ENCODE measurements at regions not wholly inside any gene's neighbourhood (a gene's known extent, or its start where the extent isn't known, plus 50 kb on each side); places are given as distances from the start of the nearest gene placed in this dataset.

DNA sequence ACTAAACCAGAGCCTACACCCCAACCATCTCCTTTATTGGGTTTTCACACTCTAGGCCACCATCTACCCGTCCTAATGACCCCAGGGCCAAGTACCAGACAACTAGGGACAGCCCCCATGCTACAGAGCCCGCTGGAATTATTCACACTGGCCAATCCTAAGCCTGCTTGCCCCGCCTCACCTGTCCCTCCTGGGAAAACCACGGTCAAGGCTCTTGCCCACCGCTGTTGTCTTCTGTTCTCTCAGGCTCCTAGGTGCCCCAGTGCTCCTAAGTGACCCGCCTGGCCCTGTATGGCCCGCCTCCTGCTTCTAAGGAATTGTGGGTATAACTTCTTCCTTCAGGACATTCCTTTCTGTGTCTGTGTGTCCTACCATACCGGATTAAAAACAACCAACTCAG, 453.4 kb downstream of the CD83 start:
- Histone ChIP-seq H3K4me3 (ENCODE audit: low read depth, low read length) (no peak overlapping the region), H3K36me3 (ENCODE audit: control insufficient read depth, insufficient read depth, low read length) (no peaks in the 10 kb centered on the region), H3K27me3 (ENCODE audit: control insufficient read depth, insufficient read depth, low read length) (no peaks in the 10 kb centered on the region)
- FAIRE-seq (no peak), DNase-seq (ENCODE audit: low read depth) (no peak)
- TF ChIP-seq, protein P1, sequence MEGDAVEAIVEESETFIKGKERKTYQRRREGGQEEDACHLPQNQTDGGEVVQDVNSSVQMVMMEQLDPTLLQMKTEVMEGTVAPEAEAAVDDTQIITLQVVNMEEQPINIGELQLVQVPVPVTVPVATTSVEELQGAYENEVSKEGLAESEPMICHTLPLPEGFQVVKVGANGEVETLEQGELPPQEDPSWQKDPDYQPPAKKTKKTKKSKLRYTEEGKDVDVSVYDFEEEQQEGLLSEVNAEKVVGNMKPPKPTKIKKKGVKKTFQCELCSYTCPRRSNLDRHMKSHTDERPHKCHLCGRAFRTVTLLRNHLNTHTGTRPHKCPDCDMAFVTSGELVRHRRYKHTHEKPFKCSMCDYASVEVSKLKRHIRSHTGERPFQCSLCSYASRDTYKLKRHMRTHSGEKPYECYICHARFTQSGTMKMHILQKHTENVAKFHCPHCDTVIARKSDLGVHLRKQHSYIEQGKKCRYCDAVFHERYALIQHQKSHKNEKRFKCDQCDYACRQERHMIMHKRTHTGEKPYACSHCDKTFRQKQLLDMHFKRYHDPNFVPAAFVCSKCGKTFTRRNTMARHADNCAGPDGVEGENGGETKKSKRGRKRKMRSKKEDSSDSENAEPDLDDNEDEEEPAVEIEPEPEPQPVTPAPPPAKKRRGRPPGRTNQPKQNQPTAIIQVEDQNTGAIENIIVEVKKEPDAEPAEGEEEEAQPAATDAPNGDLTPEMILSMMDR (IDR thresholded peaks at IDR 0.05; ENCODE audit: insufficient read depth, low read length, severe bottlenecking) = no peak

DNA sequence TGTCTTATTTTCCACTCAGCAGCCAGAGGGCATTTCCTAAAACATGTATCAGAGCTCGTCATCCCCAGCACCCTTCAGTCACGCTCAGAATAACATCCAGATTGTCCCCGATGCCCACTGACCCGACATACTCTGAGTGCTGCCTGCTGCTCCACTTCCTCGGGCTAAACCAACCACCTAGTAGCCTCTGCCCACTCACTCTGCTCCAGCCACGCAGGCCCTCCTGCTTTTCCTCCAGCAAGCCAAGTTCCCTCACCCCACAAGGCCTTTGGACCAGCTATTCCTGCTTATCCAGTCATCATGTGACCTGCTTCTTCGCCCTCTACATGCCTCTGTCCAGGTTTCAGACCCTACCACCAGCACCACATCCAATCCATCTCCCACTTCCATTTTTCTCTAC, 454.2 kb downstream of the CD83 start:
- FAIRE-seq = no peak

DNA sequence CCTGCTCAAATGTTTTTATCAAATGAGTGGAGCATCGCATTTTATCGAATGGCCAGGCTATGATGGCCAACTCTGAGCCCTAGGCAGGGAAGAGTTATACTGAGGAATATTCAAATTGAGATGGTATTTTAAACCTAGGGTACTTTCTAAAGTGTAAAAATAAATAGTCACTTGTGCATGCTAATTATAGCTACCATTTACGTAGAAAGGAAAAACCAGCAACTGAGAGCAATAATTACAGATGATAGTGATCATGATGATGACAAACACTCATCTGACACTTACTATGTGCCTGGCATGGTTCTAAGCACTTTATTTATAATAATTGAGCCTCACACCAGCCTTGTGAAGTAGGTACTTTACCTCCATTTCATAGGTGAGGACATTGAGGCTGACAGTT, 455.7 kb downstream of the CD83 start:
- FAIRE-seq (no peak), DNase-seq (ENCODE audit: low read depth) (no peak)
- Histone ChIP-seq H3K27me3 (ENCODE audit: control insufficient read depth, insufficient read depth, low read length) (no peaks in the 10 kb centered on the region), H3K4me3 (ENCODE audit: low read depth, low read length) (no peak overlapping the region), H3K36me3 (ENCODE audit: control insufficient read depth, insufficient read depth, low read length) (no peaks in the 10 kb centered on the region)
- TF ChIP-seq, protein P1 (IDR thresholded peaks at IDR 0.05; ENCODE audit: insufficient read depth, low read length, severe bottlenecking) = no peak

More for the DNA sequence above, 454.2 kb downstream of the CD83 start:
- TF ChIP-seq, protein P1 (IDR thresholded peaks at IDR 0.05; ENCODE audit: insufficient read depth, low read length, severe bottlenecking) = no peak
- Histone ChIP-seq H3K36me3 (ENCODE audit: control insufficient read depth, insufficient read depth, low read length) (no peaks in the 10 kb centered on the region), H3K4me3 (ENCODE audit: low read depth, low read length) (no peak overlapping the region), H3K27me3 (ENCODE audit: control insufficient read depth, insufficient read depth, low read length) (no peaks in the 10 kb centered on the region)
- DNase-seq (ENCODE audit: low read depth) = no peak

DNA sequence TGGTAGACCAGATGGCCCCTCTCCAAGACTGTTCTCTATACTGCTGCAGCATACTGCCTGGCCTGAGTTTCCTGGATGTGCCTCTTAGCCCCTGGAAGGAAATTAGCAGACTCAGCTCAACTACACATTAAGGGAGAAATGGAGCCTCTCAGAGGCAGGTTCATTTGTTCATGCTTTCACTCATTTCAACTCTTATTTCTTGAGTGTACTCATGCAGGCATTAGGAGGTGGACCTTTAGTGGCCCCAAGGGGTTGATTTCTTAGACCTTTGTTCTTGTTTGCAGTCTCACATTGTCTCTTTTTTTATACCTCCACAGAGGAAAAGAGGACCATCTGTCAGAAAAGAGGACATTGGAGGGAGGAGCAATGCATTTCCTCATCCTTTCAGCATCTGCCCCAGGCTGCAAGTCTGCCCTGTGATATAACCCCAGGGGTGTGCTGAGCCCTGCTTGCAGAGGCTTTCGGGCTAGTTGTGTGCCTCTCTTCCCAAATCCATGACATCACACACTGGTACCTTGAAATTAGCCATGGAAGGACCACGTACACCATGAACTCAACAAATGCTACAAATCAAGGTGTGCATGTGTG, 456.2 kb downstream of the CD83 start:
- no peak overlapping the region for H3K4me3 ChIP-seq (ENCODE audit: low read depth, low read length)
- FAIRE-seq (no peak), DNase-seq (ENCODE audit: low read depth) (no peak)
- H3K36me3 ChIP-seq (ENCODE audit: control insufficient read depth, insufficient read depth, low read length) = no peaks in the 10 kb centered on the region
- no peaks in the 10 kb centered on the region for H3K27me3 ChIP-seq (ENCODE audit: control insufficient read depth, insufficient read depth, low read length)
- TF ChIP-seq, protein P1 (IDR thresholded peaks at IDR 0.05; ENCODE audit: insufficient read depth, low read length, severe bottlenecking) = no peak

DNA sequence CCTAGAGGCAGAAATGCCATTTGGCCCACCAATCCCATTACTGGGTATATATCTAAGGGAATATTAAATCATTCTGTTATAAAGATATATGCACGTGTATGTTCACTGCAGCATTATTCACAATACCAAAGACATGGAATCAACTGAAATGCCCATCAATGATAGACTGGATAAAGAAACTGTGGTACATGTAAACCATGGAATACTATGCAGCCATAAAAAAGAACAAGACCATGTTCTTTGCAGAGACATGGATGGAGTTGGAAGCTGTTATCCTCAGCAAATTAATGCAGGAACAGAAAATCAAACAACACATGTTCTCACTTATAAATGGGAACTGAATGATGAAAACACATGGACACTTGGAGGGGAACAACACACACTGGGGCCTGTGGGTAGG, 458.4 kb downstream of the CD83 start:
- no peaks in the 10 kb centered on the region for H3K36me3 ChIP-seq (ENCODE audit: control insufficient read depth, insufficient read depth, low read length)
- DNase-seq (ENCODE audit: low read depth) (no peak), FAIRE-seq (no peak)
- no peaks in the 10 kb centered on the region for H3K27me3 ChIP-seq (ENCODE audit: control insufficient read depth, insufficient read depth, low read length)
- TF ChIP-seq, protein P1 (IDR thresholded peaks at IDR 0.05; ENCODE audit: insufficient read depth, low read length, severe bottlenecking) = no peak
- H3K4me3 ChIP-seq (ENCODE audit: low read depth, low read length) = no peak overlapping the region

DNA sequence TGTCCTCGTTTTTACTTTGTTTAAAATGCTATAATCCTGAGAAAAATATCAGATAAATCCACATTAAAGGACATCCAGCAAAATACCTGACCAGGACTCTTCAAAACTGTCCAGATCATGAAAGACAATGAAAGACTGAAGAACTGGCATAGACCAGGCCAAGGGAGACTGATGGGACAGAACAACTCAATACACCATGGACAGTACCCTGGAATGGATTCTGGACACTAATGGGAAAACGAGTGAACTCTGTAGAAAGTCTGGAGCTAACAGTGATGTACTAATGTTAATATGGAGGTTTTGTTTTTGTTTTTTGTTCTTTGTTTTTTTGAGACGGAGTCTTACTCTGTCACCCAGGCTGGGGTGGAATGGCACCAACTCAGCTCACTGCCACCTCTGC, 461.4 kb downstream of the CD83 start:
- Histone ChIP-seq H3K4me3 (ENCODE audit: low read depth, low read length) (no peak overlapping the region), H3K36me3 (ENCODE audit: control insufficient read depth, insufficient read depth, low read length) (no peaks in the 10 kb centered on the region), H3K27me3 (ENCODE audit: control insufficient read depth, insufficient read depth, low read length) (no peaks in the 10 kb centered on the region)
- DNase-seq (ENCODE audit: low read depth) (no peak), FAIRE-seq (no peak)
- TF ChIP-seq, protein P1 (IDR thresholded peaks at IDR 0.05; ENCODE audit: insufficient read depth, low read length, severe bottlenecking) = no peak
